Right ventricle myocardium inferior (tissue), 1 donor: ENCODE measurements at regions not wholly inside any gene's neighbourhood (a gene's known extent, or its start where the extent isn't known, plus 50 kb on each side); places are given as distances from the start of the nearest gene placed in this dataset.
"Not testable (repeated sequence)": the region's sequence is repeated elsewhere in the genome, so short reads cannot be mapped to it uniquely, and the experiment has no call there.

Experiments
- ATAC-seq: fragments of 200-7000 bp; cut with Tn5 transposase; one replicate; pipeline ENCODE4 v1.9.1; 2020; ENCODE audit warnings: mild to moderate bottlenecking, moderate library complexity
- DNase-seq: peaks from one replicate; pipeline ENCODE4 v3.0.0; 2021; ENCODE audit errors: missing footprints
- intact Hi-C: fragments of 100-400 bp; cut with DNase I; formaldehyde crosslinking; loops from one replicate; pipeline ENCODE4 v1.11.0; 2022
- donor health status: DM: no; HTN: yes; CAD: no; lungs with severe emphysema.

GRCh38 chr17:64800987-64801386 lies 118.3 kb downstream of the LRRC37A3 start:
- intact Hi-C loops, DNase-seq, ATAC-seq: not testable (repeated sequence)

- DNase-seq, intact Hi-C loops, ATAC-seq: not testable (repeated sequence)
Observed at GRCh38 chr17:64800361-64800895, 118.8 kb downstream of the LRRC37A3 start.

GRCh38 chr17:64799543-64800188 lies 119.6 kb downstream of the LRRC37A3 start:
- intact Hi-C loops, ATAC-seq, DNase-seq: not testable (repeated sequence)

GRCh38 chr17:64798961-64799360 lies 120.3 kb downstream of the LRRC37A3 start:
- DNase-seq, ATAC-seq, intact Hi-C loops: not testable (repeated sequence)

GRCh38 chr17:64798489-64798790 lies 120.8 kb downstream of the LRRC37A3 start:
- DNase-seq, ATAC-seq, intact Hi-C loops: not testable (repeated sequence)

- ATAC-seq, intact Hi-C loops, DNase-seq: not testable (repeated sequence)
Observed at GRCh38 chr17:64797746-64798488, 121.4 kb downstream of the LRRC37A3 start.

- intact Hi-C loops, DNase-seq, ATAC-seq: not testable (repeated sequence)
Observed at GRCh38 chr17:64795342-64795741, 123.9 kb downstream of the LRRC37A3 start.

GRCh38 chr17:64794548-64795274 lies 124.6 kb downstream of the LRRC37A3 start:
- DNase-seq, ATAC-seq, intact Hi-C loops: not testable (repeated sequence)

- ATAC-seq, DNase-seq, intact Hi-C loops: not testable (repeated sequence)
Observed at GRCh38 chr17:64794113-64794512, 125.2 kb downstream of the LRRC37A3 start.

- intact Hi-C loops, DNase-seq: not testable (repeated sequence)
- ATAC-seq: peak; percentile 55
Observed at GRCh38 chr17:64792793-64793575, 126.3 kb downstream of the LRRC37A3 start.

- intact Hi-C loops, ATAC-seq, DNase-seq: not testable (repeated sequence)
Observed at GRCh38 chr17:64792276-64792675, 127.0 kb downstream of the LRRC37A3 start.

- DNase-seq, ATAC-seq, intact Hi-C loops: not testable (repeated sequence)
Observed at GRCh38 chr17:64791691-64792090, 127.6 kb downstream of the LRRC37A3 start.

GRCh38 chr17:64791226-64791625 lies 128.1 kb downstream of the LRRC37A3 start:
- intact Hi-C loops, ATAC-seq, DNase-seq: not testable (repeated sequence)

GRCh38 chr17:64790690-64791089 lies 128.6 kb upstream of the SMURF2 start:
- intact Hi-C loops, DNase-seq, ATAC-seq: not testable (repeated sequence)

GRCh38 chr17:64790193-64790592 lies 128.1 kb upstream of the SMURF2 start:
- ATAC-seq, intact Hi-C loops, DNase-seq: not testable (repeated sequence)

GRCh38 chr17:64789061-64789445 lies 126.9 kb upstream of the SMURF2 start:
- DNase-seq, intact Hi-C loops, ATAC-seq: not testable (repeated sequence)

- intact Hi-C loops: no loop called here
- ATAC-seq (no peak), DNase-seq (no peak)
Observed at GRCh38 chr17:64788286-64789060, 126.4 kb upstream of the SMURF2 start.

GRCh38 chr17:64787921-64788271 lies 125.8 kb upstream of the SMURF2 start:
- ATAC-seq (no peak), DNase-seq (no peak)
- intact Hi-C loops: no loop called here
